GM23338 (cell line): ENCODE measurements at regions not wholly inside any gene's neighbourhood (a gene's known extent, or its start where the extent isn't known, plus 50 kb on each side); places are given as distances from the start of the nearest gene placed in this dataset.

Experiments
- ATAC-seq: fragments of 200-7000 bp; cut with Tn5 transposase; 3 replicates; pipeline ENCODE4 v1.9.1; 2020
- DNase-seq: peaks from one replicate; pipeline ENCODE4 v3.0.0-alpha.2; 2015; ENCODE audit warnings: low spot score
- H2AFZ ChIP-seq: fragments of 200-600 bp; sonication (generic); 2 replicates; pipeline ENCODE4 v1.8.0; 2016; ENCODE audit warnings: antibody characterized with exemption, mild to moderate bottlenecking, moderate library complexity
- H3F3A ChIP-seq: fragments of 200-600 bp; sonication (generic); replicated peaks from 2 replicates; pipeline ENCODE4 v1.8.0; 2017; ENCODE audit warnings: antibody characterized with exemption, mixed run types, low read depth
- H3K27ac ChIP-seq: fragments of 200-600 bp; sonication (generic); 2 replicates; pipeline ENCODE4 v1.6.1; 2016; ENCODE audit warnings: low read depth
- H3K27me3 ChIP-seq: fragments of 200-600 bp; sonication (generic); 2 replicates; pipeline ENCODE4 v1.8.0; 2016; ENCODE audit warnings: mild to moderate bottlenecking, mixed run types, moderate library complexity; ENCODE audit not compliant: insufficient read depth
- H3K36me3 ChIP-seq: fragments of 200-600 bp; sonication (generic); 2 replicates; pipeline ENCODE4 v1.8.0; 2016; ENCODE audit warnings: mild to moderate bottlenecking; ENCODE audit not compliant: insufficient read depth
- H3K4me1 ChIP-seq: fragments of 200-600 bp; sonication (generic); 2 replicates; pipeline ENCODE4 v1.8.0; 2016; ENCODE audit warnings: mild to moderate bottlenecking, moderate library complexity; ENCODE audit not compliant: insufficient read depth
- H3K4me2 ChIP-seq: fragments of 200-600 bp; sonication (generic); 2 replicates; pipeline ENCODE4 v1.7.1; 2017; ENCODE audit warnings: mixed run types
- H3K4me3 ChIP-seq: fragments of 200-600 bp; sonication (generic); 2 replicates; pipeline ENCODE4 v1.6.1; 2016; ENCODE audit warnings: mixed run types
- H3K79me2 ChIP-seq: fragments of 200-600 bp; sonication (generic); replicated peaks from 2 replicates; pipeline ENCODE4 v1.8.0; 2017; ENCODE audit warnings: mild to moderate bottlenecking; ENCODE audit not compliant: insufficient read depth
- H3K9me2 ChIP-seq: fragments of 200-600 bp; sonication (generic); 2 replicates; pipeline ENCODE4 v1.8.0; 2017; ENCODE audit not compliant: insufficient read depth
- H4K20me1 ChIP-seq: fragments of 200-600 bp; sonication (generic); replicated peaks from 2 replicates; pipeline ENCODE4 v1.8.0; 2017; ENCODE audit warnings: mild to moderate bottlenecking; ENCODE audit not compliant: insufficient read depth
- H3K27ac Mint-ChIP-seq: 2 replicates; pipeline ENCODE4 v1.8.0; 2020; ENCODE audit warnings: inconsistent platforms, mild to moderate bottlenecking, moderate library complexity, mixed read lengths
- H3K27me3 Mint-ChIP-seq: 3 replicates; pipeline ENCODE4 v1.8.0; 2022; ENCODE audit warnings: low read depth, mild to moderate bottlenecking, moderate library complexity, mixed read lengths, inconsistent platforms; ENCODE audit not compliant: insufficient read depth, poor library complexity
- H3K36me3 Mint-ChIP-seq: 3 replicates; pipeline ENCODE4 v1.8.0; 2021; ENCODE audit warnings: low read depth, mild to moderate bottlenecking, inconsistent platforms, moderate library complexity, mixed read lengths
- H3K4me1 Mint-ChIP-seq: 3 replicates; pipeline ENCODE4 v1.8.0; 2020; ENCODE audit warnings: mild to moderate bottlenecking, inconsistent platforms, mixed read lengths
- H3K4me3 Mint-ChIP-seq: 3 replicates; pipeline ENCODE4 v1.8.0; 2021; ENCODE audit warnings: moderate library complexity, mild to moderate bottlenecking, inconsistent platforms, mixed read lengths
- H3K9me3 Mint-ChIP-seq: 3 replicates; pipeline ENCODE4 v1.8.0; 2020; ENCODE audit warnings: moderate library complexity, mild to moderate bottlenecking, inconsistent platforms, mixed read lengths
- CREB1 ChIP-seq: fragments of 250-450 bp; sonication (Bioruptor Pico); IDR thresholded peaks from 2 replicates; pipeline ENCODE4 v1.5.0; 2020; ENCODE audit warnings: low read depth, mild to moderate bottlenecking, moderate library complexity
- ZNF114 ChIP-seq: fragments of 250-450 bp; sonication (Bioruptor Pico); IDR thresholded peaks from 2 replicates; pipeline ENCODE4 v1.5.0; 2020; ENCODE audit warnings: mild to moderate bottlenecking, moderate library complexity
- ZNF462 ChIP-seq: fragments of 250-450 bp; sonication (Bioruptor Pico); IDR thresholded peaks from 2 replicates; pipeline ENCODE4 v1.5.0; 2020; ENCODE audit warnings: mild to moderate bottlenecking, moderate library complexity
- TF ChIP-seq, protein P1 (sequence below), 2 experiments: fragments of 200-600 bp in 1 of 2; sonication (generic) in 1 of 2; conservative IDR thresholded peaks; 2 replicates each; pipeline versions ENCODE4 v1.5.1 to v1.6.1; 2016 to 2017; ENCODE audit warnings: antibody characterized with exemption in 2 of 2, low read depth in 2 of 2, mild to moderate bottlenecking in 2 of 2, moderate library complexity in 1 of 2
- TF ChIP-seq, protein P2 (sequence below): IDR thresholded peaks from 2 replicates; pipeline ENCODE4 v1.6.1; 2016; ENCODE audit warnings: antibody characterized with exemption

DNA sequence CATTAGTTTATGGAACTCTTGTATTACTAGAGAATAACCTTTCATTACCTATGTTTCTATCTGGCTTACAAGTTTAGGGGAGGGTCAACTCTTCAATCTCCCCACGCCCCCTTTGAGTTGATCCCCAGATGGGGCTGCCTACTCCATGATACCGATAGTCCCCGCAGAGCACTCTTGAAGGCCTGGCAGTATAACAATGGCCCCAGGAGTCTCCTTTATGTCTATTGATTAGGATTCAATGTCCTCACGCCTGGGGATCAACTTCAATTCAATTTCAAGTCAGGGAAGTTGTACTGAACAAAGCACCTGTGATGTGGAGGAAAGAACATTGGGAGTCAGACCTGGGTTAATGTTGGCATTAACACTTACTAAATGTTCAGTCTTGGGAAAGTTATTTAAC is 520.2 kb downstream of the METTL15 start:
- no peaks in the 10 kb centered on the region for H3K27me3 ChIP-seq
- H3K9me3 Mint-ChIP-seq: no peaks in the 10 kb centered on the region
- H3K36me3 ChIP-seq: no peaks in the 10 kb centered on the region
- peak; percentile 32; the same call in 1 of the 2 replicates for TF ChIP-seq ZNF114 (CRISPR knock-in tag)
- TF ChIP-seq ZNF462 (CRISPR knock-in tag): peak; percentile 91
- TF ChIP-seq, protein P1, sequence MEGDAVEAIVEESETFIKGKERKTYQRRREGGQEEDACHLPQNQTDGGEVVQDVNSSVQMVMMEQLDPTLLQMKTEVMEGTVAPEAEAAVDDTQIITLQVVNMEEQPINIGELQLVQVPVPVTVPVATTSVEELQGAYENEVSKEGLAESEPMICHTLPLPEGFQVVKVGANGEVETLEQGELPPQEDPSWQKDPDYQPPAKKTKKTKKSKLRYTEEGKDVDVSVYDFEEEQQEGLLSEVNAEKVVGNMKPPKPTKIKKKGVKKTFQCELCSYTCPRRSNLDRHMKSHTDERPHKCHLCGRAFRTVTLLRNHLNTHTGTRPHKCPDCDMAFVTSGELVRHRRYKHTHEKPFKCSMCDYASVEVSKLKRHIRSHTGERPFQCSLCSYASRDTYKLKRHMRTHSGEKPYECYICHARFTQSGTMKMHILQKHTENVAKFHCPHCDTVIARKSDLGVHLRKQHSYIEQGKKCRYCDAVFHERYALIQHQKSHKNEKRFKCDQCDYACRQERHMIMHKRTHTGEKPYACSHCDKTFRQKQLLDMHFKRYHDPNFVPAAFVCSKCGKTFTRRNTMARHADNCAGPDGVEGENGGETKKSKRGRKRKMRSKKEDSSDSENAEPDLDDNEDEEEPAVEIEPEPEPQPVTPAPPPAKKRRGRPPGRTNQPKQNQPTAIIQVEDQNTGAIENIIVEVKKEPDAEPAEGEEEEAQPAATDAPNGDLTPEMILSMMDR (conservative IDR thresholded peaks at IDR 0.05; ENCODE audit: low read depth in 2 of 2): no peak
- no peaks in the 10 kb centered on the region for H3K79me2 ChIP-seq
- peaks cover 6% of the 10 kb centered on the region; the same call in 1 of the 2 replicates for H3K9me2 ChIP-seq
- no peaks in the 10 kb centered on the region for H4K20me1 ChIP-seq
- DNase-seq (no peak), ATAC-seq (peak; percentile 99)
- no peaks in the 10 kb centered on the region for H3F3A ChIP-seq
- no peak overlapping the region for H2AFZ ChIP-seq
- H3K36me3 Mint-ChIP-seq: no peaks in the 10 kb centered on the region
- H3K27ac Mint-ChIP-seq: no peak overlapping the region
- no peak overlapping the region for H3K27ac ChIP-seq
- H3K4me1 Mint-ChIP-seq: peaks cover 17% of the 10 kb centered on the region
- H3K4me3 ChIP-seq: no peak overlapping the region
- no peaks in the 10 kb centered on the region for H3K4me1 ChIP-seq
- H3K27me3 Mint-ChIP-seq: peaks cover 3% of the 10 kb centered on the region
- no peak overlapping the region for H3K4me2 ChIP-seq
- H3K4me3 Mint-ChIP-seq: no peak overlapping the region

GRCh38 chr11:28627690-28628255 is 519.6 kb downstream of the METTL15 start:
- no peaks in the 10 kb centered on the region for H3K36me3 Mint-ChIP-seq
- H3K27ac Mint-ChIP-seq: no peak overlapping the region
- H3K4me3 ChIP-seq: no peak overlapping the region
- H3K4me3 Mint-ChIP-seq: no peak overlapping the region
- H2AFZ ChIP-seq: no peak overlapping the region
- no peak overlapping the region for H3K4me2 ChIP-seq
- H3K27me3 ChIP-seq: no peaks in the 10 kb centered on the region
- H3K27me3 Mint-ChIP-seq: peaks cover 2% of the 10 kb centered on the region
- H3F3A ChIP-seq: no peaks in the 10 kb centered on the region
- peaks cover 17% of the 10 kb centered on the region for H3K4me1 Mint-ChIP-seq
- ATAC-seq (peak; percentile 64), DNase-seq (no peak)
- peaks cover 7% of the 10 kb centered on the region; the same call in 1 of the 2 replicates for H3K9me2 ChIP-seq
- no peaks in the 10 kb centered on the region for H3K79me2 ChIP-seq
- no peaks in the 10 kb centered on the region for H3K36me3 ChIP-seq
- no peaks in the 10 kb centered on the region for H3K9me3 Mint-ChIP-seq
- H4K20me1 ChIP-seq: no peaks in the 10 kb centered on the region
- no peak overlapping the region for H3K27ac ChIP-seq
- no peaks in the 10 kb centered on the region for H3K4me1 ChIP-seq
- no peak for TF ChIP-seq CREB1 (CRISPR knock-in tag)
- TF ChIP-seq, protein P1 (conservative IDR thresholded peaks at IDR 0.05; ENCODE audit: low read depth in 2 of 2): no peak
- TF ChIP-seq, protein P2, sequence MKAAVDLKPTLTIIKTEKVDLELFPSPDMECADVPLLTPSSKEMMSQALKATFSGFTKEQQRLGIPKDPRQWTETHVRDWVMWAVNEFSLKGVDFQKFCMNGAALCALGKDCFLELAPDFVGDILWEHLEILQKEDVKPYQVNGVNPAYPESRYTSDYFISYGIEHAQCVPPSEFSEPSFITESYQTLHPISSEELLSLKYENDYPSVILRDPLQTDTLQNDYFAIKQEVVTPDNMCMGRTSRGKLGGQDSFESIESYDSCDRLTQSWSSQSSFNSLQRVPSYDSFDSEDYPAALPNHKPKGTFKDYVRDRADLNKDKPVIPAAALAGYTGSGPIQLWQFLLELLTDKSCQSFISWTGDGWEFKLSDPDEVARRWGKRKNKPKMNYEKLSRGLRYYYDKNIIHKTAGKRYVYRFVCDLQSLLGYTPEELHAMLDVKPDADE: no peak
